ENCODE measurements at regions not wholly inside any gene's neighbourhood (a gene's known extent, or its start where the extent isn't known, plus 50 kb on each side); places are given as distances from the start of the nearest gene placed in this dataset.

DNA sequence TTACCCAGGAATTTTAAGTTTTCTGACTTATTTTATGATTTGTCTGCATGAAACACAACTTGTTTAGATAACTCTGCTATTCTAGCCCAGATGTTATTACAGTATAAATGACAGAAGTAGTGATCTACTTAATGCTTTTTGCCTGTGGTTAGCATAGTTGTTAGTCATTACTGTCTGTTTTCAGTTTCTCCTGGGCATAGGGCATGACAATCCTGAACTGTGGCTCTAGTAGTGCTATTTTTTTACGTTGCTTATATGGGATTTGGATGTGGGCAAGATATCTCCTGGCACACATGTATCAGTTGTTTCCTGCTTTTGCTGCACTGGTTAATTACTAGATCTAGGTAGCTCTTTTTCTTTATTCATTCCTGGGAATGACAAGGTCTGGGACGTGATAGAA is 1005.8 kb downstream of the PCDH18 start:
- H3K9me3 Mint-ChIP-seq = peaks cover 2% of the 10 kb centered on the region
- CTCF ChIA-PET = no interaction called here
- H3K4me1 Mint-ChIP-seq (ENCODE audit: low read depth) = no peaks in the 10 kb centered on the region
- H3K36me3 Mint-ChIP-seq (ENCODE audit: low read depth) = no peaks in the 10 kb centered on the region
- DNase-seq = no peak
- no peaks in the 10 kb centered on the region for H3K27me3 Mint-ChIP-seq (ENCODE audit: low read depth)
- intact Hi-C loops (cut with micrococcal nuclease) = no loop called here
- no peak overlapping the region for H3K27ac Mint-ChIP-seq
- H3K4me3 Mint-ChIP-seq = no peak overlapping the region

DNA sequence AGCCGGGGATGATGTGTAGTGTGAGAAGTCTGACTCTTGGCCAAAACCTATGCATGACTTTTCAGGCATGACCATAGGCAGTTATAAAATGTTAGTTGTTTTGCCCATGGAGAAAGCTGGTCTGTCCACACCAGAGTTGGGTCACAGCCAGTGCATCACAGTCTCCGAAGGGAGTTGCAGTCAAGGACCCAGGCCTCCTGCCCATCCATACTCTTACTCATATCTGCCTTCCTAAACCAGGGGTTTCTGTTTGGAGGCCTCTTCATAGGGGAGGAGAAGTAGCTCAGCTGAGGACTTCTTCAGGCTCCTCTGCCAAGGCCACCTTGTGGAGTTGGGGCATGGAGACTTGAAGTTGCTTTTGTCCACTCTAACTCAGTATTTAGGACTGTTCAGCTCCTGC is 1008.3 kb downstream of the PCDH18 start:
- CTCF ChIA-PET = no interaction called here
- Mint-ChIP-seq H3K9me3 (peaks cover 5% of the 10 kb centered on the region), H3K36me3 (ENCODE audit: low read depth) (no peaks in the 10 kb centered on the region), H3K4me3 (no peak overlapping the region), H3K27ac (no peak overlapping the region), H3K27me3 (ENCODE audit: low read depth) (no peaks in the 10 kb centered on the region), H3K4me1 (ENCODE audit: low read depth) (no peaks in the 10 kb centered on the region)
- intact Hi-C loops (cut with micrococcal nuclease) = no loop called here
- DNase-seq = no peak

DNA sequence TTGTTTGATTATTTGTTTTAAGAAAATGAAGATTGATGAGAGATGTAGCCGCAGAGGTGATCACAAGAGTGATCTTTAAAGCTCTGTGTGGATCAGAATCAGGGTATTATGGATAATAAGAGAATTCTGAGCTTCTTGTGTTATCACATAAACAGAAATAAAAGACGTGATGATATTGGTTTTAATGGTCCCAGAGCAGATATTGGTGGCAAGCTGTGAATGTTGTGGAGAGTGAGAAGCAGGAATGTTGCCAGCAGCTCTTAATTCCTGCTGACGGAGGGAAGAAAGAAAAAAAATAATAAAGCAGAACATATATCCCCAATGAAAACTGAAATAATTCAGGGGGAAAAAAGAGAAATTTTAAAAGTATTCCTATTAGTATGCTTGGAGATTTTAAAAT is 1015.9 kb downstream of the PCDH18 start:
- CTCF ChIA-PET = no interaction called here
- DNase-seq = no peak
- H3K4me3 Mint-ChIP-seq = no peak overlapping the region
- intact Hi-C loops (cut with micrococcal nuclease) = no loop called here
- H3K9me3 Mint-ChIP-seq = peaks cover 3% of the 10 kb centered on the region
- H3K27ac Mint-ChIP-seq = no peak overlapping the region
- H3K4me1 Mint-ChIP-seq (ENCODE audit: low read depth) = no peaks in the 10 kb centered on the region
- no peaks in the 10 kb centered on the region for H3K27me3 Mint-ChIP-seq (ENCODE audit: low read depth)
- H3K36me3 Mint-ChIP-seq (ENCODE audit: low read depth) = no peaks in the 10 kb centered on the region

DNA sequence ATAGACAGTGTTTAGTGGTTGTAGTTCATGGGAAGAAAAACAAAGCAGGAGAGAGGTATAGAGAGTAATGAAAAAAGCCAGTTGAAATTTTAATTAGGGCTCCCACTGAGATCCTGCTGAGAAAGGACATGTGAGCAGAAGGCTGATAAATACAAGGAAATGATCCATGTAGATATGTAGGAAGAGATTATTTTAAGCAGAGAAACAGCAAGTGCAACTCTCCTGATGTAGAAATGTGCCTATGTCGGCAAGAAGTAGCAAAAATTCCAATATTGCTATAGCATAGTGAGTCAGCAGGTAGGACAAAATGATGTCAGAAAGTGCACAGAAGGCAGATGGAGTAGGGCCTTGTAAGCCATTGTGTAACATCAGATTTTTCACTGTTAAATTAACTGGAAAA is 1027.3 kb downstream of the PCDH18 start:
- Mint-ChIP-seq H3K36me3 (ENCODE audit: low read depth) (no peaks in the 10 kb centered on the region), H3K27me3 (ENCODE audit: low read depth) (no peaks in the 10 kb centered on the region), H3K4me1 (ENCODE audit: low read depth) (no peaks in the 10 kb centered on the region), H3K4me3 (no peak overlapping the region), H3K27ac (no peak overlapping the region), H3K9me3 (peaks cover under 1% of the 10 kb centered on the region)
- DNase-seq = no peak
- intact Hi-C loops (cut with micrococcal nuclease) = no loop called here
- CTCF ChIA-PET = no interaction called here

DNA sequence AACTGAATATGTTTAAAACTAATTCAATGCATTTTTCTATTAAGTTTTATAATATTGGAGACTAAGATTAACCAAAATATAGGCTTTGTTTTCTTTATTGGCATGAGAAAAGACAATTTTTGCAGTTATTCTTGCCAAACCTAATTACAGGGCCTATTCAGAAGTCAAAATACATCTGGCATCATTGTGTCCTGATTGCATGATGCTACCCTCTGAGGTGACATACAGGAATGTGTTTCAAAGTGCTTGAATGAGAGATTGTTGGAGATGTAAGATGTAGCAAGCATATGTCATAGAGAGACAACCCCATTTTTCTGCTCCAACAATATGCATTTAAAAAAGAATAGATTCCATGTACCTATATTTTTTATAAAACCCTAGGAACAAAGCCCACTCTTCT is 1036.4 kb downstream of the PCDH18 start:
- Mint-ChIP-seq H3K4me3 (no peak overlapping the region), H3K27ac (no peak overlapping the region), H3K36me3 (ENCODE audit: low read depth) (no peaks in the 10 kb centered on the region), H3K9me3 (peaks cover 3% of the 10 kb centered on the region), H3K4me1 (ENCODE audit: low read depth) (no peaks in the 10 kb centered on the region), H3K27me3 (ENCODE audit: low read depth) (no peaks in the 10 kb centered on the region)
- CTCF ChIA-PET = no interaction called here
- no peak for DNase-seq
- intact Hi-C loops (cut with micrococcal nuclease) = no loop called here

DNA sequence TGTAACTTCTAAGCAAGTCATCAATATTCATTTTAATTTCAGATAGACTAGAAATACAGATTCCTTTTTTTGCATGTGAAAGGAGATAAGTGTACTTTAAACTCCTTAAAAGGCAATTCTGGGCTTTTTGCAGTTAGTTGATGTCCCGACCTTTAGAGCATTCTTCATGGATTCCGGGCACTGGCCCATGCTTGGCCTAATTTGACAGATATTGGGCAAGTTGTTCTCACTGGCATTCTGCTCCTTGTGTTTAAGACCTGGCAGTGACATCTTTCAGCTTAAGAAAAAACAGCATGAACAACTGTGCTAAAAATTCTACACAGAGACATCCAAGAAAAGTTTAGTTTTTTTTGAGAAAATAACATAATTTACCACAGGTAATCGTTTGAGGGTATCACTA is 1037.2 kb downstream of the PCDH18 start:
- H3K36me3 Mint-ChIP-seq (ENCODE audit: low read depth) = no peaks in the 10 kb centered on the region
- no peaks in the 10 kb centered on the region for H3K4me1 Mint-ChIP-seq (ENCODE audit: low read depth)
- no peak overlapping the region for H3K4me3 Mint-ChIP-seq
- H3K9me3 Mint-ChIP-seq = peaks cover 3% of the 10 kb centered on the region
- H3K27ac Mint-ChIP-seq = no peak overlapping the region
- intact Hi-C loops (cut with micrococcal nuclease) = no loop called here
- H3K27me3 Mint-ChIP-seq (ENCODE audit: low read depth) = no peaks in the 10 kb centered on the region
- CTCF ChIA-PET = no interaction called here
- no peak for DNase-seq

DNA sequence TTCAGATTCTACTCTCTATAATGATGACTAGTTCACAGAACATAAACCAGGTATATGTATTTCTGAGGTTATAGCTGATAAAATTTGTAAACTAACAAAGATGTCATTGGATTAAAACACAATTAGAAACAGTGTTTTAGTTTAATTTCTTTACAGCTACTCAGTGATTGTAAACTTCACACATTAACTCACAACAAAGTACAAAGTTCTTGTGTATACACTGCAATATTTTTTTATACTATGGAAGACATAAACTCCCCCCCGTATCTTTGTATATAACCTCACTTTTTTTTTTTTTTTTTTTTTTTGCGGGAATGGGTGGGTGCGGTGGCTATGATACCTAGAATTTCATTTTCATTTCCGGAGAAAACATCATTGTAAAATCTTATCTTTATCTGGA is 1043.2 kb downstream of the PCDH18 start:
- CTCF ChIA-PET = no interaction called here
- no peaks in the 10 kb centered on the region for H3K27me3 Mint-ChIP-seq (ENCODE audit: low read depth)
- DNase-seq = no peak
- H3K4me3 Mint-ChIP-seq = no peak overlapping the region
- peaks cover 8% of the 10 kb centered on the region for H3K9me3 Mint-ChIP-seq
- H3K4me1 Mint-ChIP-seq (ENCODE audit: low read depth) = no peaks in the 10 kb centered on the region
- intact Hi-C loops (cut with micrococcal nuclease) = no loop called here
- no peaks in the 10 kb centered on the region for H3K36me3 Mint-ChIP-seq (ENCODE audit: low read depth)
- no peak overlapping the region for H3K27ac Mint-ChIP-seq

DNA sequence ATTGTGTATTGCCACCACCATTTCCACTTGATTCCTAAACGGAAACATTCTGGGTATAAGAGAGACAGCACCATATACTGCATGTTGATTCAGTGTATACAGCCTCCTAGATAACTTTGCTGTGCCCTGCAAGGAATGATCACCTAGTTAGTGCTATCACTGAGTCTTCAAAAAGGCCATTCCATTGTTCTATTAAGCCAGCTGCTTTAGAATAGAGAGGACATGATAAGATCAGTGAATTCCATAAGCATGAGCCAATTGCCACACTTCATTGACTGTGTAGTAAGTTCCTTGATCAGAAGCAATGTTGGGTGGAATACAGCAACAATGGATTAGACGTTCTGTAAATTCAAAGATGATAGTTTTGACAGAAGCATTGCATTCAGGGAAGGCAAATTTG is 1047.3 kb downstream of the PCDH18 start:
- no peak for DNase-seq
- H3K4me1 Mint-ChIP-seq (ENCODE audit: low read depth) = no peaks in the 10 kb centered on the region
- H3K36me3 Mint-ChIP-seq (ENCODE audit: low read depth) = no peaks in the 10 kb centered on the region
- no peaks in the 10 kb centered on the region for H3K27me3 Mint-ChIP-seq (ENCODE audit: low read depth)
- H3K4me3 Mint-ChIP-seq = no peak overlapping the region
- CTCF ChIA-PET = no interaction called here
- intact Hi-C loops (cut with micrococcal nuclease) = no loop called here
- no peak overlapping the region for H3K27ac Mint-ChIP-seq
- H3K9me3 Mint-ChIP-seq = peaks cover 8% of the 10 kb centered on the region

DNA sequence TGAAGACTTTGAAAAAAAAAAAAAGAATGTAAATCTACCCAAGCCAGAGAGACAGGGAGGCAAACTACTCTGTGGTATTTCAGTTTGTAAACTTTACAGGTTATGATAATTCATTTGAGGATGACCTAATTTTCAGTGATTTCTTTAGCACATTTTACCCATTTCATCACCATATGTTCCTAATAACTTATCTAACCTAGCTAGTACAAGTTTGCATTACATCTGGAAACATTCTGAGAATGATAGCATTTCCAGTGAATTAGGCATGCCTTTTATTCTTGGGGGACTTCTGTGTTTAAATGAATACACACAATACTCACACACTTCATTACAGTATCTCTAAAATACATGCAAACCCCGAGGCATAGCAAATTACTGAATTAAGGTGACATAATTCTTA is 1055.5 kb downstream of the PCDH18 start:
- Mint-ChIP-seq H3K27me3 (ENCODE audit: low read depth) (no peaks in the 10 kb centered on the region), H3K9me3 (no peaks in the 10 kb centered on the region), H3K27ac (no peak overlapping the region), H3K36me3 (ENCODE audit: low read depth) (no peaks in the 10 kb centered on the region), H3K4me3 (no peak overlapping the region), H3K4me1 (ENCODE audit: low read depth) (no peaks in the 10 kb centered on the region)
- intact Hi-C loops (cut with micrococcal nuclease) = no loop called here
- CTCF ChIA-PET = no interaction called here
- DNase-seq = no peak

DNA sequence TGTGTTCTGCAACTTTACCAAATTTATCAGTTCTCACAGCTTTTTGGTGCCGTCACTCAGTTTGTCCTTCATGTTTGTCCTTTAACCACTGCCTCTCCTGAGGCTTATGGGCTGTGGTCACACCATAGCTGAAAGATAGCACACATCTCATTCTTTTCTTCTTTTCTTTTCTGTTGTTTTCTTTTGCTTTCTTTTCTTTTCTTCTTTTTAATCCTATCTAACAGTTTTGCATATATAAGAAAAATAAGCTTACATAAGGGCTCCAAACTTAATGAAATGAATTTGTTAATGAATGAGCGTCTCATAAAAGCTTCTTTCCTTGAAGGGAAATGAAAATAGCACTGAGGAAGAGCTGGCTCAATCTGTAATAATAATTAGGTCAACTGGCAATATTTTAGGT is 1061.2 kb downstream of the PCDH18 start:
- no peaks in the 10 kb centered on the region for H3K27me3 Mint-ChIP-seq (ENCODE audit: low read depth)
- no peak overlapping the region for H3K27ac Mint-ChIP-seq
- H3K4me3 Mint-ChIP-seq = no peak overlapping the region
- DNase-seq = no peak
- H3K4me1 Mint-ChIP-seq (ENCODE audit: low read depth) = no peaks in the 10 kb centered on the region
- no peaks in the 10 kb centered on the region for H3K36me3 Mint-ChIP-seq (ENCODE audit: low read depth)
- intact Hi-C loops (cut with micrococcal nuclease) = no loop called here
- CTCF ChIA-PET = no interaction called here
- H3K9me3 Mint-ChIP-seq = peaks cover 14% of the 10 kb centered on the region

DNA sequence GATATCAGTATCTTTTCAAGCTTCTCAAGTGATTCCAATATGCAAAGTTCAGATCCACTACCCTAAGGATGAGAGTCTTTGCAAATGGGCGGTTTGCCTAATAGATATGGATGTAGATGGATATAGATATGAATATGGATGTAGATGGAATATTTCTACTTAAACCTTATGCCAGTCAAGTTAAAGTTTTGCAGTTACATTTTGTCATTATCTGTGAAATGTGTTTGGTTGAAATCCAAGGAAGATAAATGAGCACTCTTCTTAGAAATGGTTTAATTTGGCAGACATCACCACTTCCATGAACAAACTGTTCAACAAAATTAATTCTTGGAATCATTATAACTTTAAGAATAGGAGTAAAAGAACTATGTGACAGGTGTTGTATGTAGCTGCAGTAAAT is 1066.6 kb downstream of the PCDH18 start:
- Mint-ChIP-seq H3K4me1 (ENCODE audit: low read depth) (no peaks in the 10 kb centered on the region), H3K27ac (no peak overlapping the region), H3K36me3 (ENCODE audit: low read depth) (no peaks in the 10 kb centered on the region), H3K9me3 (peaks cover 12% of the 10 kb centered on the region), H3K4me3 (no peak overlapping the region), H3K27me3 (ENCODE audit: low read depth) (no peaks in the 10 kb centered on the region)
- CTCF ChIA-PET = no interaction called here
- DNase-seq = no peak
- intact Hi-C loops (cut with micrococcal nuclease) = no loop called here

DNA sequence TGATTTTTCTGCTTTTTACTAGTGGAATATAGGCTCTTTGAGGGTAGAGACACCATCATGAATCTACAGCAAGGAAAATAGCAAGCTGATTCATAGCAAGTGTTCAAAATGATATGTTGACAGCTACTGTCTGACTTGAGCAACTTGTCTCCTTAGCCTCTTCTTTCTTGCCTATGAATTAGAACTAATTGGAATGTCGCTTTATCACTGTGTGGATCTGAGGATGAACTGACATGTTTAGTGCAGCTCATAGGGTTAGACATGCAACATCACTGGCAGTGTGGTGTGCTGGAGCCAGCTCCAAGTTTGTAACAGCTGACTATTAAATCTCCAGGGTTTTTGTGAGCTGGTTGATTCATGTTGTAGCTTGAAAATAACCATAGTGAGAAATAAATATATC is 1068.4 kb downstream of the PCDH18 start:
- Mint-ChIP-seq H3K27ac (no peak overlapping the region), H3K4me1 (ENCODE audit: low read depth) (no peaks in the 10 kb centered on the region), H3K9me3 (peaks cover 6% of the 10 kb centered on the region), H3K27me3 (ENCODE audit: low read depth) (no peaks in the 10 kb centered on the region), H3K36me3 (ENCODE audit: low read depth) (no peaks in the 10 kb centered on the region), H3K4me3 (no peak overlapping the region)
- DNase-seq = no peak
- intact Hi-C loops (cut with micrococcal nuclease) = no loop called here
- CTCF ChIA-PET = interaction anchor here (0.8 kb wide), 1 partner anchor 24 kb away, joined by 3 read pairs; no protein-coding TSS in a partner anchor

DNA sequence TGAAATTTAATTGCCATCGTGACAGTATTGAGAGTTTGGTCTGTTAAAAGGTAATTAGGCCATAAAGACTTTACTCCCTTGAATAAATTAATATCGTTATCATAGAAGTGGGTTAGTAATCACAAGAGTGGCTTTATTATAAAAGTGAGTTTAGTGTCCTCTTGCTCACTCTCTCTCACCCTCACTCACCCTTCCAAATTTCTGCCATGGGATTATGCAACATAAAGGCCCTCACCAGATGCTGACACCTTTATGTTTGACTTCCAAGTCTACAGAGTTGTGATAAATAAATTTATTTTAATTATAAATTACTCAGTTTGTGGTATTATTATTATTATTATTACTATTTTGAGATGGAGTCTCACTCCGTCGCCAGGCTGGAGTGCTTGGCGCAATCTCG is 1070.8 kb downstream of the PCDH18 start:
- no peaks in the 10 kb centered on the region for H3K36me3 Mint-ChIP-seq (ENCODE audit: low read depth)
- H3K4me1 Mint-ChIP-seq (ENCODE audit: low read depth) = no peaks in the 10 kb centered on the region
- H3K27me3 Mint-ChIP-seq (ENCODE audit: low read depth) = no peaks in the 10 kb centered on the region
- CTCF ChIA-PET = no interaction called here
- H3K27ac Mint-ChIP-seq = no peak overlapping the region
- no peak for DNase-seq
- intact Hi-C loops (cut with micrococcal nuclease) = no loop called here
- H3K4me3 Mint-ChIP-seq = no peak overlapping the region
- H3K9me3 Mint-ChIP-seq = peaks cover 3% of the 10 kb centered on the region

DNA sequence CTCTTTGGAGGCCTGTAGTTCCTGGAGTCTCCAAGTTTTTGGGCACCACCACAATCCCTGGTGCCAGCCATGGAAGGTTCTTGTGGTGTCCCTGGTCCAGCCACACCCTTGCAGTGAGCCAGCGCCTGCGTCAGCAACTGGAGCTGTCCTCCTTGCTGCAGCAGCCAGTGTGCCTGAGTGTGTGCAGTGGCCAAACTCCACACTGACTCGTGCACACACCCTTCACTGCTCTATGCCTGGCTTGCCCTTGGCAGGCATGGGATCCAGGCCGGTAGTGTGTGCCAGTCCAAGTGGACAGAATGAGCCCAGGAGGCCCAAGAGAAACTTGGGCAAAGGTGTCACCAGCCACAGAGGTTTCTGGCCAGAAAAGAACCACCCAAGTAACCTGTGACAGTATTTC is 1074.0 kb downstream of the PCDH18 start:
- no peak for DNase-seq
- peaks cover 3% of the 10 kb centered on the region for H3K9me3 Mint-ChIP-seq
- no peaks in the 10 kb centered on the region for H3K36me3 Mint-ChIP-seq (ENCODE audit: low read depth)
- intact Hi-C loops (cut with micrococcal nuclease) = no loop called here
- no peaks in the 10 kb centered on the region for H3K27me3 Mint-ChIP-seq (ENCODE audit: low read depth)
- no peaks in the 10 kb centered on the region for H3K4me1 Mint-ChIP-seq (ENCODE audit: low read depth)
- CTCF ChIA-PET = no interaction called here
- H3K4me3 Mint-ChIP-seq = no peak overlapping the region
- H3K27ac Mint-ChIP-seq = no peak overlapping the region
